ENCODE measurements at regions not wholly inside any gene's neighbourhood (a gene's known extent, or its start where the extent isn't known, plus 50 kb on each side); places are given as distances from the start of the nearest gene placed in this dataset.
"Not testable (repeated sequence)": the region's sequence is repeated elsewhere in the genome, so short reads cannot be mapped to it uniquely, and the experiment has no call there.

- Mint-ChIP-seq H3K36me3 (ENCODE audit: unreplicated experiment) (no peaks in the 10 kb centered on the region), H3K9me3 (ENCODE audit: unreplicated experiment) (no peaks in the 10 kb centered on the region), H3K4me3 (ENCODE audit: unreplicated experiment) (no peak overlapping the region), H3K27me3 (ENCODE audit: unreplicated experiment) (peaks cover 5% of the 10 kb centered on the region), H3K4me1 (ENCODE audit: unreplicated experiment) (no peaks in the 10 kb centered on the region), H3K27ac (ENCODE audit: unreplicated experiment) (no peak overlapping the region)
- DNase-seq (ENCODE audit: extremely low spot score, unreplicated experiment): no peak
- TF ChIP-seq, protein P1, sequence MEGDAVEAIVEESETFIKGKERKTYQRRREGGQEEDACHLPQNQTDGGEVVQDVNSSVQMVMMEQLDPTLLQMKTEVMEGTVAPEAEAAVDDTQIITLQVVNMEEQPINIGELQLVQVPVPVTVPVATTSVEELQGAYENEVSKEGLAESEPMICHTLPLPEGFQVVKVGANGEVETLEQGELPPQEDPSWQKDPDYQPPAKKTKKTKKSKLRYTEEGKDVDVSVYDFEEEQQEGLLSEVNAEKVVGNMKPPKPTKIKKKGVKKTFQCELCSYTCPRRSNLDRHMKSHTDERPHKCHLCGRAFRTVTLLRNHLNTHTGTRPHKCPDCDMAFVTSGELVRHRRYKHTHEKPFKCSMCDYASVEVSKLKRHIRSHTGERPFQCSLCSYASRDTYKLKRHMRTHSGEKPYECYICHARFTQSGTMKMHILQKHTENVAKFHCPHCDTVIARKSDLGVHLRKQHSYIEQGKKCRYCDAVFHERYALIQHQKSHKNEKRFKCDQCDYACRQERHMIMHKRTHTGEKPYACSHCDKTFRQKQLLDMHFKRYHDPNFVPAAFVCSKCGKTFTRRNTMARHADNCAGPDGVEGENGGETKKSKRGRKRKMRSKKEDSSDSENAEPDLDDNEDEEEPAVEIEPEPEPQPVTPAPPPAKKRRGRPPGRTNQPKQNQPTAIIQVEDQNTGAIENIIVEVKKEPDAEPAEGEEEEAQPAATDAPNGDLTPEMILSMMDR (IDR thresholded peaks at IDR 0.05): no peak
Observed at GRCh38 chr2:44055664-44056063, 59.9 kb upstream of the LRPPRC start.

DNA sequence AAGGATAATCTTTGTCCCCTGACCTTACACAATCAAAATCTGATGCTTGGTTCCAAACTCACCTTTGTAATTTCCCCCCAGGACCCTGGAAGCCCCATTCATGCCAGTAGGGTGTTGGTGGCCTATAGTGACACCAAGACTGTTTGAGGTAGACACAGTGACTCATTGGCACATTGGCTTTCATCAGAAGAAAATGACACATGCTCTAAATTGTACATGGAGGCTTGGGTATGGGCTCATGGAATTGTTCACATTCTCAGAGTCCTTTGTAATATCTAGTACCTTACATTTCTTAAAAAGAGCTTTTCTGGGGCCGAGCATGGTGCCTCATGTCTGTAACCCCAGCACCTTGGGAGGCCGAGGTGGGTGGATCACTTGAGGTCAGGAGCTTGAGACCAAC, 61.2 kb upstream of the LRPPRC start:
- Mint-ChIP-seq H3K36me3 (ENCODE audit: unreplicated experiment) (no peaks in the 10 kb centered on the region), H3K27me3 (ENCODE audit: unreplicated experiment) (peaks cover 9% of the 10 kb centered on the region), H3K4me3 (ENCODE audit: unreplicated experiment) (no peak overlapping the region), H3K9me3 (ENCODE audit: unreplicated experiment) (no peaks in the 10 kb centered on the region), H3K27ac (ENCODE audit: unreplicated experiment) (no peak overlapping the region), H3K4me1 (ENCODE audit: unreplicated experiment) (no peaks in the 10 kb centered on the region)
- TF ChIP-seq, protein P1 (IDR thresholded peaks at IDR 0.05): no peak
- DNase-seq (ENCODE audit: extremely low spot score, unreplicated experiment): no peak

DNA sequence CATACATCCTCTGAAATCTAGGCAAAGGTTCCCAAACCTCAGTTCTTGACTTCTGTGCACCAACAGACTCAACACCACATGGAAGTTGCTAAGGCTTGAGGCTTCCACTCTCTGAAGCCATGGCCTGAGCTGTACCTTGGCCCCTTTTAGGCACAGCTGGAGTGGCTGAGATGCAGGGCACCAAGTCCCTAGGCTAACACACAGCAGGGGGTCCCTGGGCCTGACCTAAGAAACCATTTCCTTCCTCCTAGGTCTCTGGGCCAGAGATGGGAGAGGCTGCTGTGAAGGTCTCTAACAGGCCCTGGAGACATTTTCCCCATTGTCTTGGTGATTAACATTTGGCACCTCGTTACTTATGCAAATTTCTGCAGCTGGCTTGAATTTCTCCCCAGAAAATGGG, 64.5 kb upstream of the LRPPRC start:
- H3K27me3 Mint-ChIP-seq (ENCODE audit: unreplicated experiment): peaks cover 23% of the 10 kb centered on the region
- not testable (repeated sequence) for DNase-seq (ENCODE audit: extremely low spot score, unreplicated experiment); H3K9me3 Mint-ChIP-seq (ENCODE audit: unreplicated experiment); H3K27ac Mint-ChIP-seq (ENCODE audit: unreplicated experiment); H3K36me3 Mint-ChIP-seq (ENCODE audit: unreplicated experiment); H3K4me3 Mint-ChIP-seq (ENCODE audit: unreplicated experiment); H3K4me1 Mint-ChIP-seq (ENCODE audit: unreplicated experiment)

DNA sequence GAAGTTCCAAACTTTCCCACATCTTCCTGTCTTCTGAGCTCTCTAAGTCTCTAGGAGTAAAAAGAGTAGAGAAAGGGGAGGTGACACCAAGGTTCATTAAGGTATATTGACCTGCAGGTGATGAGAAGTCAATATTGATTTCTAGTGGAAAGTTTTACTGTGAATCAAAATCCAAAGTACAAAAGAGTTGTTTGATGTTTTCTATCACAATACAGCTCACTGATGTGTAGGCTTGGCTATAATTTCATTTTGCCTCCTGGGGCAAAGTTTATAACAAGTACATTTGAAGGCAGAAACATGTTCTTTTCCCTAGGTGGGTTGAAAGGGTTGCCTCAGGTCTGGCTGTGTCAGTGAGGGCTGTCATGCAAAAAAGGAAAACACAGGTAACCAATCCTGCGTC, 65.2 kb upstream of the LRPPRC start:
- H3K4me3 Mint-ChIP-seq (ENCODE audit: unreplicated experiment): no peak overlapping the region
- no peaks in the 10 kb centered on the region for H3K36me3 Mint-ChIP-seq (ENCODE audit: unreplicated experiment)
- TF ChIP-seq, protein P1 (IDR thresholded peaks at IDR 0.05): no peak
- no peak for DNase-seq (ENCODE audit: extremely low spot score, unreplicated experiment)
- no peaks in the 10 kb centered on the region for H3K9me3 Mint-ChIP-seq (ENCODE audit: unreplicated experiment)
- no peak overlapping the region for H3K27ac Mint-ChIP-seq (ENCODE audit: unreplicated experiment)
- H3K27me3 Mint-ChIP-seq (ENCODE audit: unreplicated experiment): peaks cover 23% of the 10 kb centered on the region
- H3K4me1 Mint-ChIP-seq (ENCODE audit: unreplicated experiment): no peaks in the 10 kb centered on the region

DNA sequence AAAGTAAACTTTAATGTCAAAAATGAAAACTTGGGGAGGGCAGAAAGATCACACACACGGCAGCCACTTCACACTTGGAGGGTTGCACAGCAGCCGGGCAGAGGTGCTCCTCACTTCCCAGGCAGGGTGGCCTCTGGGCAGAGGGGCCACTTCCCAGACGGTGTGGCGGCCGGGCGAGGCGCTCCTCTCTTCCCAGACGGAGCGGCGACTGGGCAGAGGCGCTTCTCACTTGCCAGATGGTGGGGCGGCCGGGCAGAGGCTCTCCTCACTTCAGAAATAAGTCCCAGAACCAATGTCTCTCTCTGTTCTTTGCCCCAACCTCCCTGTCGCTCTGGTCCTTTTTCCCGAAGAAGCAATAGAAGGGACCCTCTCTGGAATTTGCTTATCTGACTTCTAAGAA, 65.7 kb upstream of the LRPPRC start:
- Mint-ChIP-seq H3K27me3 (ENCODE audit: unreplicated experiment) (peaks cover 23% of the 10 kb centered on the region), H3K4me1 (ENCODE audit: unreplicated experiment) (no peaks in the 10 kb centered on the region), H3K9me3 (ENCODE audit: unreplicated experiment) (no peaks in the 10 kb centered on the region), H3K27ac (ENCODE audit: unreplicated experiment) (no peak overlapping the region), H3K36me3 (ENCODE audit: unreplicated experiment) (no peaks in the 10 kb centered on the region), H3K4me3 (ENCODE audit: unreplicated experiment) (no peak overlapping the region)
- TF ChIP-seq, protein P1 (IDR thresholded peaks at IDR 0.05): no peak
- no peak for DNase-seq (ENCODE audit: extremely low spot score, unreplicated experiment)

GRCh38 chr2:44061876-44062275, 66.1 kb upstream of the LRPPRC start:
- no peaks in the 10 kb centered on the region for H3K36me3 Mint-ChIP-seq (ENCODE audit: unreplicated experiment)

More at GRCh38 chr2:44061876-44062275, 66.1 kb upstream of the LRPPRC start:
- no peak for DNase-seq (ENCODE audit: extremely low spot score, unreplicated experiment)
- no peak overlapping the region for H3K27ac Mint-ChIP-seq (ENCODE audit: unreplicated experiment)
- peaks cover 23% of the 10 kb centered on the region for H3K27me3 Mint-ChIP-seq (ENCODE audit: unreplicated experiment)
- H3K4me3 Mint-ChIP-seq (ENCODE audit: unreplicated experiment): no peak overlapping the region
- TF ChIP-seq, protein P1 (IDR thresholded peaks at IDR 0.05): no peak
- H3K4me1 Mint-ChIP-seq (ENCODE audit: unreplicated experiment): no peaks in the 10 kb centered on the region
- H3K9me3 Mint-ChIP-seq (ENCODE audit: unreplicated experiment): no peaks in the 10 kb centered on the region
